SK-N-SH treated with all-trans-retinoic acid at 6 μM for 48 hours (cell line): ENCODE measurements at regions not wholly inside any gene's neighbourhood (a gene's known extent, or its start where the extent isn't known, plus 50 kb on each side); places are given as distances from the start of the nearest gene placed in this dataset.

Experiments
- ATAC-seq: fragments of 200-7000 bp; cut with Tn5 transposase; 3 replicates; pipeline ENCODE4 v1.9.1; 2020; ENCODE audit warnings: mild to moderate bottlenecking, moderate library complexity
- ARNTL ChIP-seq: fragments of 450-650 bp; formaldehyde crosslinking; IDR thresholded peaks from 2 replicates; pipeline ENCODE4 v1.5.0; 2020; ENCODE audit warnings: low read depth, mild to moderate bottlenecking, moderate library complexity, borderline replicate concordance
- BACH2 ChIP-seq: fragments of 250-450 bp; sonication (Bioruptor Pico); IDR thresholded peaks from 2 replicates; pipeline ENCODE4 v1.9.0; 2021; ENCODE audit warnings: mild to moderate bottlenecking, borderline replicate concordance
- CSDC2 ChIP-seq: fragments of 250-450 bp; sonication (Bioruptor Pico); IDR thresholded peaks from 2 replicates; pipeline ENCODE4 v1.5.0; 2020; ENCODE audit warnings: mild to moderate bottlenecking, moderate library complexity
- ESRRG ChIP-seq: fragments of 250-450 bp; sonication (Bioruptor Pico); IDR thresholded peaks from 2 replicates; pipeline ENCODE4 v1.6.1; 2021; ENCODE audit warnings: mild to moderate bottlenecking
- GLIS3 ChIP-seq: fragments of 250-450 bp; sonication (Bioruptor Pico); IDR thresholded peaks from 2 replicates; pipeline ENCODE4 v1.5.0; 2020; ENCODE audit warnings: mild to moderate bottlenecking, moderate library complexity
- ISL1 ChIP-seq: fragments of 250-450 bp; sonication (Bioruptor Pico); IDR thresholded peaks from 2 replicates; pipeline ENCODE4 v2.1.2; 2022; ENCODE audit warnings: mild to moderate bottlenecking, moderate library complexity
- OSR1 ChIP-seq: fragments of 250-450 bp; sonication (Bioruptor Pico); IDR thresholded peaks from 2 replicates; pipeline ENCODE4 v1.8.0; 2022; ENCODE audit warnings: moderate library complexity, mild to moderate bottlenecking, inconsistent platforms
- POU6F1 ChIP-seq: fragments of 250-450 bp; sonication (Bioruptor Pico); IDR thresholded peaks from 2 replicates; pipeline ENCODE4 v1.8.0; 2021; ENCODE audit warnings: low read depth, mild to moderate bottlenecking, moderate library complexity, borderline replicate concordance
- SNAI2 ChIP-seq: fragments of 250-450 bp; sonication (Bioruptor Pico); IDR thresholded peaks from 2 replicates; pipeline ENCODE4 v1.5.0; 2020; ENCODE audit warnings: mild to moderate bottlenecking, moderate library complexity
- TCF4 ChIP-seq: fragments of 250-450 bp; sonication (Bioruptor Pico); IDR thresholded peaks from 2 replicates; pipeline ENCODE4 v1.8.0; 2021; ENCODE audit warnings: mild to moderate bottlenecking, moderate library complexity, borderline replicate concordance
- TOX ChIP-seq: fragments of 250-450 bp; sonication (Bioruptor Pico); IDR thresholded peaks from 2 replicates; pipeline ENCODE4 v1.8.0; 2021; ENCODE audit warnings: mild to moderate bottlenecking, moderate library complexity, borderline replicate concordance
- ZC3H10 ChIP-seq: fragments of 250-450 bp; sonication (Bioruptor Pico); IDR thresholded peaks from 2 replicates; pipeline ENCODE4 v1.5.1; 2021; ENCODE audit warnings: mild to moderate bottlenecking, moderate library complexity
- ZFP30 ChIP-seq: fragments of 450-650 bp; formaldehyde crosslinking; IDR thresholded peaks from 2 replicates; pipeline ENCODE4 v1.5.0; 2022; ENCODE audit warnings: mild to moderate bottlenecking, moderate library complexity
- ZNF565 ChIP-seq: fragments of 450-650 bp; formaldehyde crosslinking; conservative IDR thresholded peaks from 2 replicates; pipeline ENCODE4 v1.5.0; 2020; ENCODE audit warnings: low read depth, mild to moderate bottlenecking, moderate library complexity
- ZNF70 ChIP-seq: fragments of 450-650 bp; formaldehyde crosslinking; IDR thresholded peaks from 2 replicates; pipeline ENCODE4 v1.5.0; 2020; ENCODE audit warnings: mild to moderate bottlenecking, moderate library complexity
- TF ChIP-seq, protein P1 (sequence below): fragments of 250-450 bp; sonication (Bioruptor Pico); IDR thresholded peaks from 2 replicates; pipeline ENCODE4 v1.5.1; 2020; ENCODE audit warnings: low read depth, mild to moderate bottlenecking, moderate library complexity
- TF ChIP-seq, protein P2 (sequence below): fragments of 250-450 bp; sonication (Bioruptor Pico); IDR thresholded peaks from 2 replicates; pipeline ENCODE4 v1.8.0; 2020; ENCODE audit warnings: mild to moderate bottlenecking, moderate library complexity, borderline replicate concordance
- TF ChIP-seq, protein P3 (sequence below): fragments of 250-450 bp; sonication (Bioruptor Pico); IDR thresholded peaks from 2 replicates; pipeline ENCODE4 v1.5.1; 2021; ENCODE audit warnings: mild to moderate bottlenecking, moderate library complexity
- TF ChIP-seq, protein P4 (sequence below): fragments of 250-450 bp; sonication (Bioruptor Pico); IDR thresholded peaks from 2 replicates; pipeline ENCODE4 v1.5.0; 2020; ENCODE audit warnings: mild to moderate bottlenecking, moderate library complexity

DNA sequence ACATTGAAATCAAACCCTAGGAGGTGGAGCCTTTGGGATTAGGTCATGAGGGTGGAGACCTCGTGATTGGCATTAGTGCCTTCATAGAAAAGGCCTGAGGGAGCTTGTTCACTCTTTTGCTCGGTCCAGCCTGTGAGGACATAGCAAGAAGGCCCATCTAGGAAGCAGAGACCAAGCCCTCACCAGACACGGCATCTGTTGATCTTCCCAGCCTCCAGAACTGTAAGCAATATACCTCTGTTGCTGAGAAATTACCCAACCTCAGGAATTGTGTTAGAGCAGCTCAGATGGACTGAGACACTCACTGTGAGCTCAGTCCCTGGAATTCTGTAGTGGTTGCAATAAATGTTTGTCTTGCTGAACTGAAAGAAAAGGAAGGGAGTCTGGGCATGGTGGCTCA lies 116.2 kb upstream of the MAP1LC3B2 start:
- TF ChIP-seq, protein P1, sequence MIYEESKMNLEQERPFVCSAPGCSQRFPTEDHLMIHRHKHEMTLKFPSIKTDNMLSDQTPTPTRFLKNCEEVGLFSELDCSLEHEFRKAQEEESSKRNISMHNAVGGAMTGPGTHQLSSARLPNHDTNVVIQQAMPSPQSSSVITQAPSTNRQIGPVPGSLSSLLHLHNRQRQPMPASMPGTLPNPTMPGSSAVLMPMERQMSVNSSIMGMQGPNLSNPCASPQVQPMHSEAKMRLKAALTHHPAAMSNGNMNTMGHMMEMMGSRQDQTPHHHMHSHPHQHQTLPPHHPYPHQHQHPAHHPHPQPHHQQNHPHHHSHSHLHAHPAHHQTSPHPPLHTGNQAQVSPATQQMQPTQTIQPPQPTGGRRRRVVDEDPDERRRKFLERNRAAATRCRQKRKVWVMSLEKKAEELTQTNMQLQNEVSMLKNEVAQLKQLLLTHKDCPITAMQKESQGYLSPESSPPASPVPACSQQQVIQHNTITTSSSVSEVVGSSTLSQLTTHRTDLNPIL (CRISPR knock-in tag), result no peak
- ATAC-seq, result no peak

GRCh38 chr12:116443821-116444589 lies 115.2 kb upstream of the MAP1LC3B2 start:
- TF ChIP-seq POU6F1 (CRISPR knock-in tag), result no peak
- TF ChIP-seq BACH2 (CRISPR knock-in tag), result no peak
- TF ChIP-seq ESRRG, result no peak
- TF ChIP-seq, protein P2, sequence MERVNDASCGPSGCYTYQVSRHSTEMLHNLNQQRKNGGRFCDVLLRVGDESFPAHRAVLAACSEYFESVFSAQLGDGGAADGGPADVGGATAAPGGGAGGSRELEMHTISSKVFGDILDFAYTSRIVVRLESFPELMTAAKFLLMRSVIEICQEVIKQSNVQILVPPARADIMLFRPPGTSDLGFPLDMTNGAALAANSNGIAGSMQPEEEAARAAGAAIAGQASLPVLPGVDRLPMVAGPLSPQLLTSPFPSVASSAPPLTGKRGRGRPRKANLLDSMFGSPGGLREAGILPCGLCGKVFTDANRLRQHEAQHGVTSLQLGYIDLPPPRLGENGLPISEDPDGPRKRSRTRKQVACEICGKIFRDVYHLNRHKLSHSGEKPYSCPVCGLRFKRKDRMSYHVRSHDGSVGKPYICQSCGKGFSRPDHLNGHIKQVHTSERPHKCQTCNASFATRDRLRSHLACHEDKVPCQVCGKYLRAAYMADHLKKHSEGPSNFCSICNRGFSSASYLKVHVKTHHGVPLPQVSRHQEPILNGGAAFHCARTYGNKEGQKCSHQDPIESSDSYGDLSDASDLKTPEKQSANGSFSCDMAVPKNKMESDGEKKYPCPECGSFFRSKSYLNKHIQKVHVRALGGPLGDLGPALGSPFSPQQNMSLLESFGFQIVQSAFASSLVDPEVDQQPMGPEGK (CRISPR knock-in tag), result no peak
- TF ChIP-seq TCF4 (CRISPR knock-in tag), result no peak
- TF ChIP-seq, protein P3, sequence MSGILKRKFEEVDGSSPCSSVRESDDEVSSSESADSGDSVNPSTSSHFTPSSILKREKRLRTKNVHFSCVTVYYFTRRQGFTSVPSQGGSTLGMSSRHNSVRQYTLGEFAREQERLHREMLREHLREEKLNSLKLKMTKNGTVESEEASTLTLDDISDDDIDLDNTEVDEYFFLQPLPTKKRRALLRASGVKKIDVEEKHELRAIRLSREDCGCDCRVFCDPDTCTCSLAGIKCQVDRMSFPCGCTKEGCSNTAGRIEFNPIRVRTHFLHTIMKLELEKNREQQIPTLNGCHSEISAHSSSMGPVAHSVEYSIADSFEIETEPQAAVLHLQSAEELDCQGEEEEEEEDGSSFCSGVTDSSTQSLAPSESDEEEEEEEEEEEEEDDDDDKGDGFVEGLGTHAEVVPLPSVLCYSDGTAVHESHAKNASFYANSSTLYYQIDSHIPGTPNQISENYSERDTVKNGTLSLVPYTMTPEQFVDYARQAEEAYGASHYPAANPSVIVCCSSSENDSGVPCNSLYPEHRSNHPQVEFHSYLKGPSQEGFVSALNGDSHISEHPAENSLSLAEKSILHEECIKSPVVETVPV (CRISPR knock-in tag), result no peak
- no peak for TF ChIP-seq ARNTL (CRISPR knock-in tag)
- TF ChIP-seq, protein P1 (CRISPR knock-in tag), result no peak
- TF ChIP-seq SNAI2 (CRISPR knock-in tag), result no peak
- no peak for TF ChIP-seq ZNF70 (CRISPR knock-in tag)
- no peak for TF ChIP-seq TOX
- TF ChIP-seq, protein P4, sequence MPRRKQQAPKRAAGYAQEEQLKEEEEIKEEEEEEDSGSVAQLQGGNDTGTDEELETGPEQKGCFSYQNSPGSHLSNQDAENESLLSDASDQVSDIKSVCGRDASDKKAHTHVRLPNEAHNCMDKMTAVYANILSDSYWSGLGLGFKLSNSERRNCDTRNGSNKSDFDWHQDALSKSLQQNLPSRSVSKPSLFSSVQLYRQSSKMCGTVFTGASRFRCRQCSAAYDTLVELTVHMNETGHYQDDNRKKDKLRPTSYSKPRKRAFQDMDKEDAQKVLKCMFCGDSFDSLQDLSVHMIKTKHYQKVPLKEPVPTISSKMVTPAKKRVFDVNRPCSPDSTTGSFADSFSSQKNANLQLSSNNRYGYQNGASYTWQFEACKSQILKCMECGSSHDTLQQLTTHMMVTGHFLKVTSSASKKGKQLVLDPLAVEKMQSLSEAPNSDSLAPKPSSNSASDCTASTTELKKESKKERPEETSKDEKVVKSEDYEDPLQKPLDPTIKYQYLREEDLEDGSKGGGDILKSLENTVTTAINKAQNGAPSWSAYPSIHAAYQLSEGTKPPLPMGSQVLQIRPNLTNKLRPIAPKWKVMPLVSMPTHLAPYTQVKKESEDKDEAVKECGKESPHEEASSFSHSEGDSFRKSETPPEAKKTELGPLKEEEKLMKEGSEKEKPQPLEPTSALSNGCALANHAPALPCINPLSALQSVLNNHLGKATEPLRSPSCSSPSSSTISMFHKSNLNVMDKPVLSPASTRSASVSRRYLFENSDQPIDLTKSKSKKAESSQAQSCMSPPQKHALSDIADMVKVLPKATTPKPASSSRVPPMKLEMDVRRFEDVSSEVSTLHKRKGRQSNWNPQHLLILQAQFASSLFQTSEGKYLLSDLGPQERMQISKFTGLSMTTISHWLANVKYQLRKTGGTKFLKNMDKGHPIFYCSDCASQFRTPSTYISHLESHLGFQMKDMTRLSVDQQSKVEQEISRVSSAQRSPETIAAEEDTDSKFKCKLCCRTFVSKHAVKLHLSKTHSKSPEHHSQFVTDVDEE (CRISPR knock-in tag), result no peak
- no peak for TF ChIP-seq ZNF565 (CRISPR knock-in tag)
- TF ChIP-seq OSR1 (CRISPR knock-in tag), result no peak
- TF ChIP-seq CSDC2, result no peak
- no peak for TF ChIP-seq ZC3H10 (CRISPR knock-in tag)
- no peak for TF ChIP-seq ISL1 (CRISPR knock-in tag)

DNA sequence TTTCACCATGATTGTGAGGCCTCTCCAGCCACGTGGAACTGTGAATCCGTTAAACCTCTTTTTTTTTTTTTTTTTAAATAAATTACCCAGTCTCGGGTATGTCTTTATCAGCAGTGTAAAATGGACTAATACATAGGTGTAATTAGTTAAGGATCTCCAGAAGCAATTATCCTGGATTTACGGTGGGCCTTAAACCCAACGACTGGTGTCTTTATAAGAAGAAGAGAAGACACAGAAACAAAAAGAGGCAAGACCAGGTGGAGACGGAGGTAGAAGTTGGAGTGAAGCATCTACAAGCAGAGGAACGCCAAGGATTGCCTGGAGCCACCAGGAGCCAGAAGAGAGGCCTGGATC lies 114.6 kb upstream of the MAP1LC3B2 start:
- ATAC-seq, result no peak
- TF ChIP-seq ISL1 (CRISPR knock-in tag) (no peak), POU6F1 (CRISPR knock-in tag) (no peak), TOX (no peak), GLIS3 (CRISPR knock-in tag) (no peak), ZNF565 (CRISPR knock-in tag) (no peak), CSDC2 (no peak), ZNF70 (CRISPR knock-in tag) (no peak), SNAI2 (CRISPR knock-in tag) (no peak), ZC3H10 (CRISPR knock-in tag) (no peak), ZFP30 (CRISPR knock-in tag) (no peak), ARNTL (CRISPR knock-in tag) (no peak), TCF4 (CRISPR knock-in tag) (no peak)
- TF ChIP-seq, protein P2 (CRISPR knock-in tag), result no peak
- TF ChIP-seq, protein P3 (CRISPR knock-in tag), result no peak

More at GRCh38 chr12:116443821-116444589, 115.2 kb upstream of the MAP1LC3B2 start:
- no peak for ATAC-seq
